Kidney epithelial cell (primary cell): ENCODE measurements at regions not wholly inside any gene's neighbourhood (a gene's known extent, or its start where the extent isn't known, plus 50 kb on each side); places are given as distances from the start of the nearest gene placed in this dataset.
"Not testable (repeated sequence)": the region's sequence is repeated elsewhere in the genome, so short reads cannot be mapped to it uniquely, and the experiment has no call there.

Experiments
- DNase-seq: peaks from one replicate; pipeline ENCODE4 v3.0.0-alpha.2; 2010; ENCODE audit warnings: low read depth
- H3K27me3 ChIP-seq: 2 replicates; pipeline ENCODE4 v1.6.0; 2011; ENCODE audit warnings: low read length; ENCODE audit not compliant: control insufficient read depth, insufficient read depth
- H3K36me3 ChIP-seq: 2 replicates; pipeline ENCODE4 v1.5.1; 2011; ENCODE audit warnings: low read length; ENCODE audit not compliant: control insufficient read depth, insufficient read depth
- H3K4me3 ChIP-seq: 2 replicates; pipeline ENCODE4 v1.5.1; 2011; ENCODE audit warnings: low read depth, mild to moderate bottlenecking, control low read depth, low read length
- CTCF ChIP-seq: IDR thresholded peaks from 2 replicates; pipeline ENCODE4 v1.5.1; 2011; ENCODE audit warnings: mild to moderate bottlenecking, moderate library complexity, low read length, control low read depth, inconsistent platforms; ENCODE audit not compliant: insufficient read depth, poor library complexity, severe bottlenecking

GRCh38 chr11:87455180-87455579, 417.4 kb downstream of the TMEM135 start:
- no peaks in the 10 kb centered on the region for H3K27me3 ChIP-seq
- H3K4me3 ChIP-seq, result no peak overlapping the region
- no peak for TF ChIP-seq CTCF
- H3K36me3 ChIP-seq, result no peaks in the 10 kb centered on the region
- no peak for DNase-seq

GRCh38 chr11:87454241-87454640, 416.5 kb downstream of the TMEM135 start:
- DNase-seq, result no peak
- H3K36me3 ChIP-seq, result no peaks in the 10 kb centered on the region
- H3K4me3 ChIP-seq, result no peak overlapping the region
- no peak for TF ChIP-seq CTCF
- H3K27me3 ChIP-seq, result no peaks in the 10 kb centered on the region

- H3K27me3 ChIP-seq, result no peaks in the 10 kb centered on the region
- no peak for DNase-seq
- H3K4me3 ChIP-seq, result no peak overlapping the region
- no peaks in the 10 kb centered on the region for H3K36me3 ChIP-seq
- no peak for TF ChIP-seq CTCF
Measured at GRCh38 chr11:87453531-87454089, 415.9 kb downstream of the TMEM135 start.

- DNase-seq, H3K36me3 ChIP-seq, H3K4me3 ChIP-seq, H3K27me3 ChIP-seq: not testable (repeated sequence)
Measured at GRCh38 chr11:87452025-87452424, 414.3 kb downstream of the TMEM135 start.

GRCh38 chr11:87451395-87451794, 413.7 kb downstream of the TMEM135 start:
- TF ChIP-seq CTCF, result no peak
- Histone ChIP-seq H3K4me3 (no peak overlapping the region), H3K36me3 (no peaks in the 10 kb centered on the region), H3K27me3 (no peaks in the 10 kb centered on the region)
- no peak for DNase-seq

- Histone ChIP-seq H3K27me3 (no peaks in the 10 kb centered on the region), H3K36me3 (no peaks in the 10 kb centered on the region)
- TF ChIP-seq CTCF, result no peak
Measured at GRCh38 chr11:87447606-87448005, 409.9 kb downstream of the TMEM135 start.

More at GRCh38 chr11:87447606-87448005, 409.9 kb downstream of the TMEM135 start:
- DNase-seq, result no peak
- no peak overlapping the region for H3K4me3 ChIP-seq
